Stimulated activated CD4-positive, alpha-beta T cell treated with anti-CD3 and anti-CD28 coated beads, Interleukin-12 subunit alpha, Interleukin-12 subunit beta, amount 100 ng/mL, for 4 hours (primary cell): ENCODE measurements at regions not wholly inside any gene's neighbourhood (a gene's known extent, or its start where the extent isn't known, plus 50 kb on each side); places are given as distances from the start of the nearest gene placed in this dataset.

Source experiments
- DNase-seq: peaks from one replicate; pipeline ENCODE4 v3.0.0-alpha.2; 2020

GRCh38 chr6:6376845-6377244 lies 56.4 kb upstream of the F13A1 start:
- DNase-seq = no peak

DNA sequence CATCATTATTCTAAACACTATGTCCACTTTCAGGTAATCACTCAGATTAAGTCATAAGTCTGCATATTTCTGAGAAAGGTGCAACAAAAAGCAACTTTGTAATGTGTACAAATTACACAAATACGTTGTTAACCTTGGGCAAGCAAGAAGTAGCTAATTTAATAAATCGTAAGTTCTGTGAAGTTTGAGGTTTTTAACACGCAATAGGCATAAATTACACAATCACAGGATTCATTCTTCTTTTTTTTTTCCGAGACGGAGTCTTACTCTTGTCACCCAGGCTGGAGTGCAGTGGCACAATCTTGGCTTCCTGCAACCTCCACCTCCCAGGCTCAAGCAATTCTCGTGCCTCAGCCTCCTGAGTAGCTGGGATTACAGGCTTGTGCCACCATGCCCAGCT lies 57.2 kb upstream of the F13A1 start:
- no peak for DNase-seq

DNA sequence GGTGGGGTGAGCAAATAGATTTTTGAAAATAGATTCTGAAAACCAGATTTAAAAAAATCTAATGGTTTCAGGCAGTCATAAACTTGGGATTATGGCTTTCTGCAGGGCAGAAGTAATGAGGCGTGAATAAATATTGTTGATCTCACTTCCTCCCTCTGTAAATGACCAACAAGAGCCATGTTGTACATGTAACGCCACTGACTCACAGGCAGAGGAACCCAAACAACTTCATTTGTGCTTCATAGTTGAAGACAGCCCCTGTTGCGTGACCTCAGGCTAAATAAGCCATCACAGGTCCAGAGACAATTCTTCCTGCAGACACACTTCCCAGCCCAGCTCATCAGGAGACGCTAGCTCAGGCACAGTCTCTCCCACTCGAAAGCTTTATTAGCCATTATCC lies 59.1 kb upstream of the F13A1 start:
- no peak for DNase-seq

GRCh38 chr6:6384520-6384919 lies 64.1 kb upstream of the F13A1 start:
- no peak for DNase-seq

GRCh38 chr6:6386010-6386409 lies 65.5 kb upstream of the F13A1 start:
- no peak for DNase-seq

GRCh38 chr6:6390849-6391602 lies 70.6 kb upstream of the F13A1 start:
- no peak for DNase-seq

- no peak for DNase-seq
Measured at GRCh38 chr6:6392214-6393068, 72.0 kb upstream of the F13A1 start.

DNA sequence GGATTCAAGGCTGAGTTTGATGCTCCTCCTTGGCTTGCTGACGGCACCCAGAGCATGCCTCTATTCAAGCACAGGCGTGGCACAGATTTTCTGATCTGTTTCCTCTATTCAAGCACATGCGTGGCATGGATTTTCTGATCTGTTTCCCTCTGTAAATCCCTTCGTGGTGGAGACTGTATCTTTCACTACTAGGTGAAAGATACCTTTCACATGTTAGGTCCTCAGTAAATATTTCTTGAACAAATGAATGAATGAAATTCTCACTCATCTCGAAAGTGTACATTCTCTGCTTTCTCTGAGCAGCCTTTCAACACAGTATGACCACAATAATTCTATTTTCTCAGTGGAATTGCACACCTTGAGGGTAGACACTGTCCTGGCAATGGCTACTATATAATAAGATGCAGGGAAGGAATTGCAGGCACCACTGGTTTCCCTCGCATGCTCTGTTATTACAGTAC lies 72.6 kb upstream of the F13A1 start:
- DNase-seq = no peak

DNA sequence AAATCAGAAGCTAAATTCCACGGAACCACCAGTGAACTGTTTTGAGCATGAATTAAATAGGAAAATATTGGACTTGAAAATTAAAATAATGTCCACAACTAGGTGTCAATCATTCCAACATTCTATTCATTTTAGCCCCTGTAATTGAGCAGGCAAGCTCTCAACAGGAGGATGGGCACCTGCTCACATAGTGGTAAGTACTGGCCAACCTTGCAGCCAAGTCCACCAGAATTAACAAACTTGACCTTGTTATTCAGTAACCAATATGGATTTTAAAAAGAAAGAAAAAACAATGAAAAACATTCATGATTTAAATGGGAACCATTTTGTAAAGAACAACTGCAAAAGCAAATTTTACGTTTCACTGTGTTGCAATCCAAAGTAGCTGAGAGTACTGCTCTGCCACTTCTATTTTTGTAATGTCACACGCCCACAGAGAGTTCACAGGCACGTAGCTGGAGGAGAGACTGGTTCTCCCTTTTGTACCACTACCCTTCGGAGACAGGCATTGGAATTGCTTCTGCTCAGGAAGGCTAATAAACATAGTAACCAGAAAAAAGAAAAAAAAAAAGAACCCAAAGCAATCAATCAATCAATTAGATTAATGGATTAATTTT lies 75.2 kb upstream of the F13A1 start:
- no peak for DNase-seq

DNA sequence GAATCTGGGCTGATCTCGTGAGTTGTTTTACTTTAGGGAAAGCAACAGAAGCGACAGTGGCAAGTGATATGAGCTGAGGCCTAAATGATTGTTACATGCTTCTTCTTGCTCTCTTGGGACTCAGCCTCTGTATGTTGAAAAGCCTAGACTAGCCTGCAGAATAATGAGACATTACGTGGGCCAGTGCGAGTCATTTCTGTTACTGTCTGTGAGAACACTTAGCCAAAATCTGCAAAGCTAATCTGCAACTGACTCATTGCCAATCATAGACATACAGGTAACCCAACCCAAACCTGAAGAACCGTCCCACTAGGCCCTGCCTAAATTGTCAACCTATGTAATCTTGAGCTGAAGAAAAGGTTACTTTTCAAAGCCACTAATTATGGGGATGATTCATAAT lies 77.4 kb upstream of the F13A1 start:
- no peak for DNase-seq

- no peak for DNase-seq
Measured at GRCh38 chr6:6399568-6399967, 79.1 kb upstream of the F13A1 start.

DNA sequence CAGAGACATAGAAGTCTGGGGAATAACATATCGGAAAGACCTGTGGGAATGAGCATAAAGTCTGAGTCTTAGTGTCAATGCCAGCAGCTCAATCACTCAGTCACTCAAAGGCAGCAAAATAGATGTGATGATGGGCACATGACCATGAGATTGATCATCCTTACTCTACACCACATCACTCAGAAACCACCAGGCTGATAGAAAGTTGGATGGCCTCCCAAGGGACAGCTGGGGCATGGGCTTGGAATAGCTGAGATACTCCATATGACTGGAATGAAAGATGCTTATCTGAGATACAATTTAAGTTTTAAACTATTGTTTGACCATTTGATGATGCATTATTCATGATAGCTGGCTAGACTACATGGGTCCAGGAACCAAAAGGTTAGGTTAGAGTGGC lies 80.9 kb upstream of the F13A1 start:
- no peak for DNase-seq

GRCh38 chr6:6402006-6402405 lies 81.5 kb upstream of the F13A1 start:
- no peak for DNase-seq

DNA sequence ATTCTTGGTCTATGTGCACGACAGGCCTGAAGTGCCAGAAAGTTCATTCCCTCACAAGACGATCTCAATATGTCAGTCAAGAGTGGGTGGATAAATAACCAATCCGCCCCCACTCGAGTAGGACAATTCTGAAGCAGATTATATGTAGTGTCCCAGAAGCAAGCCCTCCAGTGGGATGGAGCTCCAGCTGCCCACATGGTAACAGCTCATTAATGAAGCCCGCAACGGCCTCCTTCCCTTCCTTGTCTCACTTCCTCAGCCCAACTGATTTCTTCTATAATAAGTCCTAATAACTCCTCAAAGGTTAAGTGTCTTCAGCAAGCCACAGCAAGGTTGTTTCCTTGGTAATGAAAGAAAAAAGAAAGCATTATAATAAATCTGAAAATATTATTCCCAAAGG lies 82.1 kb upstream of the F13A1 start:
- DNase-seq = no peak

- no peak for DNase-seq
Measured at GRCh38 chr6:6405031-6405430, 84.6 kb upstream of the F13A1 start.

DNA sequence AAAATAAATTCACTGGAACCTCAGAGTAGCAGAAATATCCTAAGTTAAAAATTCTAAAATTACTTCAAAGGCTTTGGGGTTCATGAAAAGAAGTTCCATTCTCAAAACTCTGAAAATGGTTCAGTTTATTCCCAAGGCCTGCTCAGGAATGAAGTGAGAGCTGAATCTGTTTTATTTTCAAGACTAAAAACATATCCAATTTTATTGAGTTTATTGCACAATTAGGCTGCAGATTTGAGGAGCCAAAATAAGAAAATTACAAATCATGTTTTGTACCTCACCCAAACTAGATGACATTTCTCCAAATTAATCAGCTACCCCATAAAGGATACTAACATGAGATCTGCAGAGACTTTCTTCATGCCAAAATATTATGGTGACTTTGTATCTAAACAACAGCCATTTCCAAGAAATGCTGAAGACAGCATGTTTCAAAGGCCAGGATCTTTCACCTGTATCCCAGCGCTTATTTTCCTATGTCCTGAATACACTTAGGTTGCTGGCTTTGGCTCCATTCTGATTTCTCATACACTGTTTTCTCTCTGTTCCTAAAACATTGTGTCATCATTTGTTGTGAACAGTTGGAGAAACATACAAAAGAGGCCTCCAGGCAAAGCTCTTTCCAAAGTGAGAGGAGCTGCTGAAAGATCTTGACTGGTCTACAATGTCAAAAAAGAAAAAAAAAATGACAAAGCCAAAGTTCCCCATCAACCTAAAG lies 85.7 kb upstream of the F13A1 start:
- no peak for DNase-seq

DNA sequence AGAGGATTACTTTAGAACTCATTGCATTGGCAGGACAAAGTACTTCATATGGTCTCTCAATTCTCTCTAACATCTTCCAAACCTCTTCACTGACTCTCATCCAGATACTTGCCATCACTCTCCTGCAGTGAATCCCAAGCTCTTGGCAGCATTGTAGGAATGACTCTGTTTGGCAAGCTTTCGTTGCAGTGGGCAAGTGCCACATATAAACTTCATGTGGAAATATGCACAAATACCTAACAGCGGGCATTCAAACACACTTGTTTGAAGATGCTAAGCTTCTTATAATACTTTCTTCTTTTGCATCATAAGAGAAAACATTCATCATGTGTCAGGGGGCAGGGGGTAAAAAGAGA lies 86.2 kb upstream of the F13A1 start:
- DNase-seq = no peak

- no peak for DNase-seq
Measured at GRCh38 chr6:6407071-6407741, 86.7 kb upstream of the F13A1 start.

GRCh38 chr6:6409397-6410030 lies 89.1 kb upstream of the F13A1 start:
- no peak for DNase-seq

GRCh38 chr6:6411115-6411514 lies 90.7 kb upstream of the F13A1 start:
- no peak for DNase-seq

GRCh38 chr6:6412221-6412620 lies 91.8 kb upstream of the F13A1 start:
- DNase-seq = no peak

DNA sequence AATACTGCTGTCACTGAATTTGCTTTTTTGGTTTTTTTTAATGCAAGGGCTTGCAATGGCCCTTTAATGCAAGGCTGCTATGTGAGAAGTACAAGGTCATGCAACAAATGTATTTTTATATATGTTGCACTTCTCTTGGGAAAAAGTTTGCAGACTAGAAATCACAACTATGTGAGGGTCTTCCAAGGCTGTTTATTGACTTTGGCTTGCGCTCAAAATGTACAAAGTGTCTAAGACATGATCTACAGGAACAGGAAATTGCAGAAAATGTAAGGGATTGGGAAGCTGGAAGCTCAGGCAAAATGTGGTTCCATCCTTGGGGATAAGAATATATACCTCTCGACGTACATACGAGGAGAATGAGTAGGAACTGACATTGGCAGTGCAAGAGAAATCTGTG lies 92.2 kb upstream of the F13A1 start:
- no peak for DNase-seq
